Motor neuron (in vitro differentiated cells): ENCODE measurements at regions not wholly inside any gene's neighbourhood (a gene's known extent, or its start where the extent isn't known, plus 50 kb on each side); places are given as distances from the start of the nearest gene placed in this dataset.

Source experiments
- ATAC-seq, 8 experiments: fragments of 200-7000 bp; cut with Tn5 transposase; replicated peaks in 6 of 8; 2 replicates each; pipeline ENCODE4 v1.8.0; 2021; ENCODE audit warnings: mild to moderate bottlenecking in 8 of 8, moderate library complexity in 8 of 8
- H3K27ac ChIP-seq, 2 donors: fragments of 250-450 bp; sonication (Bioruptor Pico); 2 replicates each; pipeline ENCODE4 v1.9.0; 2021; ENCODE audit warnings: antibody characterized with exemption in 2 of 2, mild to moderate bottlenecking in 2 of 2, moderate library complexity in 1 of 2
- H3K4me1 ChIP-seq, 2 donors: fragments of 250-450 bp; sonication (Bioruptor Pico); replicated peaks in 1 of 2; 2 replicates each; pipeline ENCODE4 v1.6.1; 2021; ENCODE audit warnings: antibody characterized with exemption in 2 of 2, mild to moderate bottlenecking in 2 of 2, moderate library complexity in 1 of 2
- H3K4me3 ChIP-seq, 5 donors: fragments of 250-450 bp; sonication (Bioruptor Pico); 2 replicates each; pipeline ENCODE4 v1.9.0; 2021; ENCODE audit warnings: antibody characterized with exemption in 5 of 5, mild to moderate bottlenecking in 5 of 5, moderate library complexity in 4 of 5
- WGBS, 10 experiments: fragments of 450-650 bp; shearing (Covaris generic); methylation state at CpG; one replicate each; pipeline ENCODE4 v1.0.0; 2022; 5-methylcytosine and 5-hydroxymethylcytosine counted together
- in situ Hi-C, 9 experiments: fragments of 400-800 bp; cut with MboI; loops; one replicate each; pipeline ENCODE4 v1.15.0; 2021; ENCODE audit warnings: low sequenced_read_pairs in 9 of 9, low pct_unique_long_range_greater_than_20kb in 2 of 9; ENCODE audit not compliant: unreplicated experiment in 9 of 9

DNA sequence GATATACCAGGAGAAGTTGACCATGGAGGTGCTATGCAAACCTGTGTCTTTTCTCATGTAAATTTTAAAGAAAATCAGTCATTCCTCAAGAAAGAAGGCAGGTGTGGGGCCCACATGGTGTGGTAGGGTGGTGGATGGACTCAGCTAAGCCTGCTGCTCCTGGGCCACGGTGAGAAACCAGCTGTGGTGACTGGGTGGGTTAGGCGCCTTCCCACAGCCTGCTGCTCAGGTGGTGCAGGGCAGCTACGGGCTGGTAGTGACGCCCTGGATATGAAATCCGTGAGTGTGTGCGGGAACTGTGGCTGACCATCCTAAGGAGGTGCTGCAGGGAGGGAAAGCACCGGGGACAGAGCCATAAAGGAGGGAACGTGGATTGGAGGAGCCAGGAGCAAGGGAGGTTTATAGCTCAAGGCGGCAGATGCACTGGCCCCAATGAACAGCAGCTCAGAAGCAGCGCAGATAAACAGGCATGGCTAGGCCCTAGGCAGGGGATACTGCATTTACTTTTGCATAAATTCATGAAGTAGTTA is 408.8 kb downstream of the FUT8 start:
- Histone ChIP-seq H3K4me1 (no peaks in the 10 kb centered on the region), H3K4me3 (no peak overlapping the region), H3K27ac (no peak overlapping the region)
- in situ Hi-C loops = no loop called here
- 20 to 100% (median 75%) methylated on average over 1 to 9 of the region's 10 CpGs; no CpG with 5 or more reads in 2 of the 10 experiments for WGBS, 10 experiments
- ATAC-seq = no peak

DNA sequence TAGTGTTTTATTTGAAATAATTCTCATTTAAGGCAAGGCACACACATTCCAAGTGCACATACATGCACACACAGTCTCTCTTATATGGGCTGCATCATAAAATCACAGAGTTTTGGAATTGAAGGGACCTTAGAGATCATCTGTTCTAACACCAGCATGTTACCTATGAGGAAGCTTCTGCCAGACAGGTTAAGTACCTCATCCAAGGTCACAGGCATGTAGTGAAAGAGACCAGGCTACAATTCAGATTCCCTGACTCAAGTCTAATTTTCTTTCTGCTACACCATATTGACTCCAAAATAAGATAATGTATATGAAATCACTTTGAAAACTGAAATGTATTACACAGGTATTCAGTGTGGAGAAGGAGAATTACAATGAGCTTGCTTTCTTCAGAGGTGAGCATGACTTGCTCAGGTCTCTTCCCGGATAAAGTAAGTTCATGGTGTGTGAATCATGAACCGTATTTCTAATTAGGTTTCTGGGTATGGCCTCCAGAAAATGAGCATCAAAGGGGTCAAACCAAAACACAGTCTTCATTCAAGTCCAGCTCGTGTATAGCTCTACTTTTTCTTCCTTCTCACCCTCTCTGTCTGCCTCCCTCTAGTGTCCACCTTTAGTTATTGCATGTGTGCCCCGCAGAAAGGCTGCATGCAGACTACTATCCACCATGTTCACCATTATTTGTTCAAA is 411.9 kb downstream of the FUT8 start:
- no peak overlapping the region for H3K27ac ChIP-seq
- no peak overlapping the region for H3K4me3 ChIP-seq
- in situ Hi-C loops = no loop called here
- WGBS, 10 experiments = 0 to 46% (median 2%) methylated on average over 1 to 4 of the region's 4 CpGs; no CpG with 5 or more reads in 2 of the 10 experiments
- ATAC-seq = peak; percentile 53 to 85 (median 74)
- no peaks in the 10 kb centered on the region for H3K4me1 ChIP-seq

DNA sequence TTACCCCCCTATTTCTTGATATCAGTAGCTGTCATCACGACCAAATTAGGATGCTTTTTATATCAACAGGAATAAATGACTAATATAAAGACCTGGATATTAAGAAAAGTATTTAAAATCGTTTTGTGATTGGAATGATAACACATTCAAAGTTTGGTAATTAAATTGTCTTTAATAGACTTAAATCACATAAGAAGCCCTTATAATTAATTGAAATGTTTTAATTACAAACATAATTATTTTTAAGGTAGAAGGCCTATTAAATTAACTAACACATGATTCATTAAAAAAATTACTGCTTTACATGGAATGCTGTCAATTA is 412.4 kb downstream of the FUT8 start:
- in situ Hi-C loops = loop anchor here in 4 of 9 experiments (25.0 kb wide), 3 partner anchors 237 to 663 kb away; partner anchors contain the start of gene FUT8 (in 2 of the 4)
- H3K4me1 ChIP-seq = no peaks in the 10 kb centered on the region
- no peak overlapping the region for H3K4me3 ChIP-seq
- H3K27ac ChIP-seq = no peak overlapping the region
- 0 to 21% (median 0%) methylated on average over 1 to 2 of the region's 2 CpGs; no CpG with 5 or more reads in 2 of the 10 experiments for WGBS, 10 experiments
- ATAC-seq = no peak

DNA sequence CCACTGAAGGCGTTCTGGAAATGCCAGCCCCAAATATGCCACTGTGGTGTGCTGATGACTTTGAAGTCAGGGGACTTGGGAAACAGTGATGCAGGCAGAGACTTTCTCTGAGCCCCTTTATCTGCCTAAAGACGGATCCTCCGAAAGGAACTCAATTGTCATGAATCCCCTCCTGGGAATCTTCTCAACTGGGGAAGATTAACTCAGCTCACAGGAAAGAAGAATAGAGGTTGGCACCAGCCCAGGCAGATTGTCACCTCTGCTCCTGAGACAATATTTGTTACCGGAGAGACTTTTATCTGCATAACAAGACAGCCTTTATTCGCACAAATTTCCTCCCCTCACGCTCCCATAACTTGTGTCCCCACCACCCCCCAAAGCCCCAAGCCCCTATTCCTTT is 414.4 kb downstream of the FUT8 start:
- in situ Hi-C loops = loop anchor here in 4 of 9 experiments (25.0 kb wide), 3 partner anchors 235 to 665 kb away; partner anchors contain the start of gene FUT8 (in 2 of the 4)

DNA sequence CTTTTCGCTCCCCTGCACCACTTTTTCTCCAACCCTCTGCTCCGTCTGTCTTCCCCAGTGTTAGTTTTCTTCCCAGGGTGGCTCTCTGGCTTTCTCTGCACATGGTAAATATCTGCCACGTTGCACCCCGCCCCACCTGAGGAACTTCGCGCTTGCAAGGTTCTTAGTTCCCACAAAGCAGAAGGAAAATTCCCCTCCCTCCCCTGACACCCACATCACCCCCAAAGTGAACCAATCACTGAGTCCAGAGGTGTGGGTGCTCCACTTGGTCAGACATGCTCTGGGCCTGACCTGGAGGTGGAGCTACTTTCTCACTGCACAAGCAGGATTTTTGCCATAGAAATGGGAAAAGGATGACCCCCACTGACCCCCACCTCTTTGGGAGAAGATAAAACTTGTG is 415.0 kb downstream of the FUT8 start:
- Histone ChIP-seq H3K4me1 (no peaks in the 10 kb centered on the region), H3K4me3 (no peak overlapping the region), H3K27ac (no peak overlapping the region)
- 50 to 90% (median 60%) methylated on average over 1 to 2 of the region's 6 CpGs; no CpG with 5 or more reads in 7 of the 10 experiments for WGBS, 10 experiments
- no peak for ATAC-seq
- in situ Hi-C loops = loop anchor here in 4 of 9 experiments (25.0 kb wide), 3 partner anchors 235 to 665 kb away; partner anchors contain the start of gene FUT8 (in 2 of the 4)

More for the DNA sequence above, 414.4 kb downstream of the FUT8 start:
- Histone ChIP-seq H3K4me3 (no peak overlapping the region), H3K27ac (no peak overlapping the region), H3K4me1 (no peaks in the 10 kb centered on the region)
- no peak for ATAC-seq
- WGBS, 10 experiments = 17 to 80% (median 47%) methylated on average over 1 to 3 of the region's 6 CpGs; no CpG with 5 or more reads in 3 of the 10 experiments

DNA sequence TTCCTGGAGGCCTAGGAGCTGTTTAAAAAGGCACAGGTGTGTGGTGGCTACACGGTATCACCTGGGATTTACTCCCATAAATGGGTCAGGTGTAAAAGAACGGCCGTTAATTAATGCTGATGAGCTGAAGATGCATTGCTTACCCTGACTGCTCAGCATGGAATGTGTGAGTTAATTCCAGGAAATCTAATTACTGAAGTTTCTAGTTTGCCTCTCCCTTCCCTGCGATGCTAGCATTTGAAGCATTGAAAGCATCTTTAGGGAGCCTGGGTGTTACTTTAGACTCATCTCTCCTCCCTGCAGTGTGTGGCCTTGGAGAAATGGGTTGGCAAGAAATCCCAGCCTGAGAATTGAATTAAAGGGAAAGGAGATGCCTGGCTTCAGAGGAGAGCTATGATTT is 415.9 kb downstream of the FUT8 start:
- WGBS, 10 experiments = 20 to 100% (median 92%) methylated on average over 1 to 3 of the region's 4 CpGs; no CpG with 5 or more reads in 3 of the 10 experiments
- H3K4me3 ChIP-seq = no peak overlapping the region
- no peak for ATAC-seq
- in situ Hi-C loops = loop anchor here in 4 of 9 experiments (25.0 kb wide), 3 partner anchors 234 to 666 kb away; partner anchors contain the start of gene FUT8 (in 2 of the 4)
- H3K4me1 ChIP-seq = peaks cover 3 to 6% of the 10 kb centered on the region in 2 donors
- no peak overlapping the region for H3K27ac ChIP-seq

DNA sequence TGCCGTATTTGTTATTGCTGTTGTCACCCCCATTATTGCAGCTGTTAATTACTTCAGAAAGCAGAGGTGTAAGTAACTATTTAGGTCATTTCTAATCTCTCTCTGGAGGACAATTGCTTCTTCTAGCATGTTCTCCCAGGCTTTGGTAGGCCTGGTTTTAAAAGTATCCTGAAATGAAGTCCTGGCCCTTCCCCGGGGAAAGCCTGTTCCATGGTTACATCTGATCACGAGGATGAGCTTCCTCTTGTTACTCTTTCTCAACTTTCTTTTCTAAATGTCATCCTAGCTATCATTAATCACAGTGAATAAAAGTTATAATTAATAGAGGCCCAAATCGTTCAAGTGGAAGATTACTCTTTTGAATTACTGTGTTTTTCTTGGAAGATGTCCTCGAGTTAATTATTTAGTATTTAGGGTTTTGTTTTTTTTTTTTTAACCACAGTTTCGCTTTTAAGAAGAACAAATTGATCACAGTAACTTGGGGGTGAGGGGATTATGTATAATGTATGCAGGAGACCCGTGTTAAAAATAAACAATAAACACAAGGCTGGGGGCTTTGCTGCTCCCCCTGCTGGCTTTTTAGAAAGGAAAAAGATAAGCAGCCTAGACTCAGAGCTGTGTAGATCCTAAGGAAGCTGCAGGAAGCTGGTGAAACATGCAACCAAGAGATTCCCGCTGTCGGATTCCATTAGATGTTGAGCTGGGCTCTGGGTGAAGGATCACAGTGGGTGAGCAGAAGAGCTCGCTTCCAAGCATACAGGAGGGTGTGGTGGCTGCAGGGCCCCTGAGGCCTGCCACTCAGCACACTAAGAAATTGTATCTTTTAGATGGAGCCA is 420.1 kb downstream of the FUT8 start:
- in situ Hi-C loops = loop anchor here in 4 of 9 experiments (25.0 kb wide), 3 partner anchors 230 to 670 kb away; partner anchors contain the start of gene FUT8 (in 2 of the 4)
- ATAC-seq = peak; percentile 23 to 80 (median 36)
- 17 to 77% (median 49%) methylated on average over 5 to 10 of the region's 10 CpGs; no CpG with 5 or more reads in 1 of the 10 experiments for WGBS, 10 experiments
- Histone ChIP-seq H3K4me3 (no peak overlapping the region), H3K4me1 (peaks cover 6% of the 10 kb centered on the region in 2 donors), H3K27ac (no peak overlapping the region)

DNA sequence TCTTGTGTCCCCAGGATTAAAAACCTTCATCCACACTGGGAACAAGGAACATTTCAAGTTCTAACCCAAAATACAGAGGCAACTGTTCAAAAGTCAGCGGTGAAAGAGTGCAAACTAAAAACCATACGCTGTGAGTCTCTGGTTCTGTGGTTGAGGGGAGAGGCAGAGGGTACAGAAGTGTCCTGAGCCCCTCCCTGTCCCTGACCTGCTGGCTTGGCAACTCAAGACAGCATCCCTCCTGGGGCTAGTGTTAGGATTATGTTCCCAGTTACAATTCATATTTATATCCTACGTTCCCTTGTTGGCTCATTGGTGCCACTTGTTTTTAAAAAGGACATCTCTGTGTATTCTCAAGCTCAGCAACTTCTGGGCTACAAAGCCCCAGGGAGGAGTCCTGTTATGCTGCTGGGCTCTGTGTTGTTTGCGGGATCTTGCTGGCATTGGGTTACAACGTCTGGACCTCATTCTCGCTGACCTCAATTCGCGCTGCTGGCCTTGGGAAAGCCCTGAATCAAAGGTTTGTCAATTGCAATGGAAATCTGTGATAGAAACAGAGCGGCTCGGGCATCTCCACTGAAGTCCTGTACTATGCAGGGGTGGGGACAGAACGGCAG is 420.8 kb downstream of the FUT8 start:
- peak in 4 of 8 experiments; percentile 15 to 79 (median 48) for ATAC-seq
- WGBS, 10 experiments = 18 to 100% (median 60%) methylated on average over 2 to 8 of the region's 11 CpGs; no CpG with 5 or more reads in 3 of the 10 experiments
- H3K4me1 ChIP-seq = peaks cover 6% of the 10 kb centered on the region in 2 donors
- H3K27ac ChIP-seq = no peak overlapping the region
- in situ Hi-C loops = loop anchor here in 4 of 9 experiments (25.0 kb wide), 3 partner anchors 229 to 671 kb away; partner anchors contain the start of gene FUT8 (in 2 of the 4)
- no peak overlapping the region for H3K4me3 ChIP-seq

DNA sequence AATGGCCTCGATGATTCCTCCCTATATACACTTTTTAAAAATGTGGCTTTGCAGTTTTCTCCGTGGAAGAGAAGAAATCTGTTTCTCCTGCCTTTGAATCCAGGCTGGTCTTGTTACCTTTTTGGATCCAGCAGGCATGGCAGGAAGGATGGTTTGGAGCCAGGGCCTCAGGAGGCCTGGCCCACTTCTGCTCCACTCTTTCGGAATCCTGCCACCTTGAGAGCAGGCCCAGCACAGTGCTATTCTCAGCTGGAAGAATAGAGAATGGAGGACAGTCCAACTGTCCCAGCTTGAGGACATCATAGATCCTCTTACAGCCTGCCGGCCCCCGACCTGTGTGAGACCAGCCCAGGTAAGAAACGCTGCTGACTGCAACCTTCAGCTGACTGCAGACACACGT is 421.5 kb downstream of the FUT8 start:
- WGBS, 10 experiments = 42 to 100% (median 86%) methylated on average over 1 to 5 of the region's 7 CpGs
- H3K27ac ChIP-seq = no peak overlapping the region
- no peak overlapping the region for H3K4me3 ChIP-seq
- in situ Hi-C loops = loop anchor here in 4 of 9 experiments (25.0 kb wide), 3 partner anchors 228 to 672 kb away; partner anchors contain the start of gene FUT8 (in 2 of the 4)
- ATAC-seq = no peak
- peaks cover 6% of the 10 kb centered on the region in 2 donors for H3K4me1 ChIP-seq

DNA sequence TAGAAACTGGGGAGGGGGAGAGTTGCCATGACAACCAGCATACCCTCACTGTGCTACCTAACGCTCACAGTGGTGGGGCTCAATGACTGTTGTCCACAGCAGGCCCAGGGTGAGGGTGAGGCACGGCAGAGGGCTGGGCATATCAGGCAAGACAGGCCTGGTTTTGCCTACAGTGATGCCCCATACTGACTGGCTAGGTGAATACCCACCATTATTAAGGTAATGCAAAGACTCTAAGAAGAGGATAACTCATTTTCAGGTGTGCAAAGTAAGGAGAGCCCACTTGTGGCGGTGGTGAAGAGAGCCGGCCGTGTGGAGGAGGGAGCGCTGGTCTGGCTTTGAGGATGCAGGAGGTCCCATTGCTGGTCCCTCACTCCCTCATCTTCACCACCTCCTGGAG is 422.3 kb downstream of the FUT8 start:
- 60 to 100% (median 91%) methylated on average over 1 to 5 of the region's 6 CpGs; no CpG with 5 or more reads in 6 of the 10 experiments for WGBS, 10 experiments
- peaks cover 6% of the 10 kb centered on the region in 2 donors for H3K4me1 ChIP-seq
- no peak overlapping the region for H3K4me3 ChIP-seq
- in situ Hi-C loops = loop anchor here in 4 of 9 experiments (25.0 kb wide), 3 partner anchors 227 to 673 kb away; partner anchors contain the start of gene FUT8 (in 2 of the 4)
- no peak overlapping the region for H3K27ac ChIP-seq
- no peak for ATAC-seq

DNA sequence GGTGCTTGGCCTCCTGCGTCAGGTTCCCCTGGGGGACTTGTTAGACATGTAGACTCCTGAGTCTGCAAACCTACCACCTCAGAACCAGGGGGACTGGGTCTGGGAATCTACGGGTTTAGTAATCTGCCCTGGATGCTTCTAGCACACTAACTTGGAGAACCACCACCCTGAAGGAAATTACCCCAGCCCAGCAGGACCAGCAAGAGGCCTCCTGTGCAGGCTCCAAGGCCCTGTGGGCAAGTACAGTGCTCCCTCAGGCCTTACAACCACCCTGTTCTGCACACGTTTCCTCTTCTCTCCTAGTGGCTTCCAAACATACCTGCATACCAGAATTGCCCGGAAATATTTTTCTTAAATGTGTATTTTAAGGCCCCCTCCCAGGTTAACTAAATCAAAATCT is 423.0 kb downstream of the FUT8 start:
- WGBS, 10 experiments = 31 to 100% (median 97%) methylated on average over 1 to 3 of the region's 4 CpGs; no CpG with 5 or more reads in 2 of the 10 experiments
- H3K27ac ChIP-seq = no peak overlapping the region
- in situ Hi-C loops = loop anchor here in 4 of 9 experiments (25.0 kb wide), 3 partner anchors 227 to 673 kb away; partner anchors contain the start of gene FUT8 (in 2 of the 4)
- H3K4me3 ChIP-seq = no peak overlapping the region
- ATAC-seq = no peak
- H3K4me1 ChIP-seq = peaks cover 6% of the 10 kb centered on the region in 2 donors

DNA sequence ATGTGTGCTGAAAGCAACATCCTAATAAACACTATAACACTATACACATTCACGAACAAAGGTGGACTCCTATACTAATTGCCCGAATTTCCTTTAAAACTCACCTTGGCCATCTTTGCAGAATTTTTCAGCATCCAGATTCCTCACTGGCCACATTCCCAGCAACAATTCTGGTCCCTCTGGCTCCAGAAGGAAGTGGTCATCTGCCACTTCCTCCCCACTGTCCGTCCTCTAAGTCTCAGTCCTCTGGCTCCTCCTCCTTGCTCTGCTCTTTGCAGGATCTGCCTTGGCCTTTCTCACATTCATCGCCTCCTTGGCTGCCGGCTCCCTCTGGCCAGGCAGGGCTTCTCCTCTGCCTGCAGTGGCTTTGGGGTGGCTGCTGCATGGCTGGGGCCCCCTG is 426.0 kb downstream of the FUT8 start:
- ATAC-seq = no peak
- 60 to 100% (median 84%) methylated on average over 1 to 4 of the region's 5 CpGs; no CpG with 5 or more reads in 4 of the 10 experiments for WGBS, 10 experiments
- no peak overlapping the region for H3K4me3 ChIP-seq
- in situ Hi-C loops = loop anchor here in 4 of 9 experiments (25.0 kb wide), 3 partner anchors 224 to 676 kb away; partner anchors contain the start of gene FUT8 (in 2 of the 4)
- H3K4me1 ChIP-seq = peaks cover 0 to 2% of the 10 kb centered on the region in 2 donors
- H3K27ac ChIP-seq = no peak overlapping the region
